Keratinocyte (primary cell): ENCODE measurements at regions not wholly inside any gene's neighbourhood (a gene's known extent, or its start where the extent isn't known, plus 50 kb on each side); places are given as distances from the start of the nearest gene placed in this dataset.

ENCODE experiments used
- DNase-seq: peaks from one replicate; pipeline ENCODE4 v3.0.0-alpha.2; 2011; ENCODE audit warnings: low read depth, missing footprints, low spot score
- FAIRE-seq: peaks from 2 replicates; lab custom pipeline; 2011; peaks lifted over from hg19 to GRCh38; lab: Jason Lieb, UNC
- H2AFZ ChIP-seq: 2 replicates; pipeline ENCODE4 v1.6.0; 2012; ENCODE audit warnings: low read length, control low read depth, inconsistent platforms; ENCODE audit not compliant: control insufficient read depth
- H3K27ac ChIP-seq: 2 replicates; pipeline ENCODE4 v1.5.1; 2011; ENCODE audit warnings: low read length; ENCODE audit not compliant: control insufficient read depth, insufficient read depth
- H3K27me3 ChIP-seq: 3 replicates; pipeline ENCODE4 v1.6.0; 2011; ENCODE audit warnings: low read length; ENCODE audit not compliant: control insufficient read depth, insufficient read depth; ENCODE audit errors: extremely low read depth
- H3K36me3 ChIP-seq, 2 experiments: 2 replicates in 1 of 2; 3 replicates in 1 of 2; pipeline ENCODE4 v1.5.1; 2011; ENCODE audit warnings: low read length in 2 of 2, mild to moderate bottlenecking in 1 of 2; ENCODE audit not compliant: control insufficient read depth in 2 of 2, insufficient read depth in 2 of 2; ENCODE audit errors: extremely low read depth in 1 of 2
- H3K4me1 ChIP-seq: 3 replicates; pipeline ENCODE4 v1.5.1; 2011; ENCODE audit warnings: low read length; ENCODE audit not compliant: control insufficient read depth, insufficient read depth; ENCODE audit errors: extremely low read depth
- H3K4me2 ChIP-seq: 3 replicates; pipeline ENCODE4 v1.6.0; 2011; ENCODE audit warnings: low read depth, low read length; ENCODE audit not compliant: control insufficient read depth, insufficient read depth; ENCODE audit errors: extremely low read depth
- H3K4me3 ChIP-seq, 3 experiments: fragments of 200-600 bp in 1 of 3; sonication (generic) in 1 of 3; 2 replicates in 2 of 3; 3 replicates in 1 of 3; pipeline ENCODE4 v1.5.1; 2011 to 2016; ENCODE audit warnings: low read length in 3 of 3, mild to moderate bottlenecking in 3 of 3, control low read depth in 2 of 3, inconsistent platforms in 1 of 3, low read depth in 1 of 3, mixed read lengths in 1 of 3, mixed run types in 1 of 3, moderate library complexity in 1 of 3; ENCODE audit not compliant: control insufficient read depth in 2 of 3, insufficient read depth in 2 of 3; ENCODE audit errors: extremely low read depth in 1 of 3
- H3K79me2 ChIP-seq: 2 replicates; pipeline ENCODE4 v1.6.0; 2012; ENCODE audit warnings: low read length; ENCODE audit not compliant: control insufficient read depth, insufficient read depth
- H3K9ac ChIP-seq: 3 replicates; pipeline ENCODE4 v1.6.0; 2011; ENCODE audit warnings: low read length; ENCODE audit not compliant: control insufficient read depth, insufficient read depth; ENCODE audit errors: extremely low read depth
- H3K9me1 ChIP-seq: 3 replicates; pipeline ENCODE4 v1.6.0; 2011; ENCODE audit warnings: low read length; ENCODE audit not compliant: control insufficient read depth, insufficient read depth; ENCODE audit errors: extremely low read depth
- H3K9me3 ChIP-seq: 2 replicates; pipeline ENCODE4 v1.5.1; 2012; ENCODE audit warnings: low read depth, low read length; ENCODE audit not compliant: control insufficient read depth
- H4K20me1 ChIP-seq: 3 replicates; pipeline ENCODE4 v1.6.0; 2011; ENCODE audit warnings: low read length; ENCODE audit not compliant: control insufficient read depth, insufficient read depth; ENCODE audit errors: extremely low read depth
- EZH2 ChIP-seq: IDR thresholded peaks from one replicate; pipeline ENCODE4 v1.6.1; 2012; ENCODE audit warnings: inconsistent platforms, mild to moderate bottlenecking, low read length, moderate library complexity
- dilution Hi-C: fragments of 300-500 bp; cut with MboI; formaldehyde crosslinking; loops from one replicate; pipeline ENCODE4 v1.7.0; 2020; ENCODE audit warnings: low sequenced_read_pairs; ENCODE audit not compliant: extremely low pct_ligation_motif_present
- TF ChIP-seq, protein P1 (sequence below), 3 experiments: IDR thresholded peaks in 1 of 3; conservative IDR thresholded peaks in 1 of 3; optimal IDR thresholded peaks in 1 of 3; 2 replicates in 2 of 3; 3 replicates in 1 of 3; pipeline versions ENCODE3 to v1.5.1; 2011; ENCODE audit warnings: low read length in 3 of 3, mild to moderate bottlenecking in 3 of 3, moderate library complexity in 2 of 3, control low read depth in 1 of 3, inconsistent platforms in 1 of 3; ENCODE audit not compliant: insufficient read depth in 2 of 3; ENCODE audit errors: extremely low read depth in 1 of 3

DNA sequence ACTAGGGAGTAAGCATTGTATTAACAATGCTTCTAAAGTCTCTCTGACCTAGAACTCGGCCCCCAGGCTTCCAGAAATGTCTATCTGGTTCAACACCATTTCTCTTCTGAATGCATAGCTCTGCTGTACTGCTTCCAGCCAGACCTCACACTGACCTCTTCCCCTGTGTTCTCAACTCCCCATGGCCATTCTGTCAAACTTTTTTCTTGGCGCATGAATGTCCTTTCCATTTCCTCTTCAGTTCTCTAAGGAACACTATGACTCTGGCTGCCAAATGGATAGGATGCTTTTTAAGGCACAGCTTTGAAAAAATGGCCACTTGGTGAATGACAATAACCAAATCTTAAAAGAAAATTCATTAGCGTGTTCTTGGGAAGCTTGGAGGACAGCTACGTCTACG, 425.8 kb downstream of the ETV1 start:
- Histone ChIP-seq H2AFZ (no peak overlapping the region), H3K4me3 (no peak overlapping the region), H3K9me3 (no peaks in the 10 kb centered on the region), H3K79me2 (no peaks in the 10 kb centered on the region), H3K4me1 (no peaks in the 10 kb centered on the region), H3K27me3 (no peaks in the 10 kb centered on the region), H3K9ac (no peak overlapping the region), H3K27ac (no peak overlapping the region), H3K36me3 (no peaks in the 10 kb centered on the region), H4K20me1 (no peaks in the 10 kb centered on the region), H3K9me1 (no peaks in the 10 kb centered on the region), H3K4me2 (no peak overlapping the region)
- TF ChIP-seq, protein P1, sequence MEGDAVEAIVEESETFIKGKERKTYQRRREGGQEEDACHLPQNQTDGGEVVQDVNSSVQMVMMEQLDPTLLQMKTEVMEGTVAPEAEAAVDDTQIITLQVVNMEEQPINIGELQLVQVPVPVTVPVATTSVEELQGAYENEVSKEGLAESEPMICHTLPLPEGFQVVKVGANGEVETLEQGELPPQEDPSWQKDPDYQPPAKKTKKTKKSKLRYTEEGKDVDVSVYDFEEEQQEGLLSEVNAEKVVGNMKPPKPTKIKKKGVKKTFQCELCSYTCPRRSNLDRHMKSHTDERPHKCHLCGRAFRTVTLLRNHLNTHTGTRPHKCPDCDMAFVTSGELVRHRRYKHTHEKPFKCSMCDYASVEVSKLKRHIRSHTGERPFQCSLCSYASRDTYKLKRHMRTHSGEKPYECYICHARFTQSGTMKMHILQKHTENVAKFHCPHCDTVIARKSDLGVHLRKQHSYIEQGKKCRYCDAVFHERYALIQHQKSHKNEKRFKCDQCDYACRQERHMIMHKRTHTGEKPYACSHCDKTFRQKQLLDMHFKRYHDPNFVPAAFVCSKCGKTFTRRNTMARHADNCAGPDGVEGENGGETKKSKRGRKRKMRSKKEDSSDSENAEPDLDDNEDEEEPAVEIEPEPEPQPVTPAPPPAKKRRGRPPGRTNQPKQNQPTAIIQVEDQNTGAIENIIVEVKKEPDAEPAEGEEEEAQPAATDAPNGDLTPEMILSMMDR (optimal IDR thresholded peaks at IDR 0.05 in 1 of 3, IDR thresholded peaks at IDR 0.05 in 1 of 3, conservative IDR thresholded peaks at IDR 0.05 in 1 of 3; ENCODE audit: extremely low read depth in 1 of 3, insufficient read depth in 2 of 3, low read length in 3 of 3) = no peak
- TF ChIP-seq EZH2 = no peak
- no peak for FAIRE-seq
- dilution Hi-C loops = no loop called here
- no peak for DNase-seq

DNA sequence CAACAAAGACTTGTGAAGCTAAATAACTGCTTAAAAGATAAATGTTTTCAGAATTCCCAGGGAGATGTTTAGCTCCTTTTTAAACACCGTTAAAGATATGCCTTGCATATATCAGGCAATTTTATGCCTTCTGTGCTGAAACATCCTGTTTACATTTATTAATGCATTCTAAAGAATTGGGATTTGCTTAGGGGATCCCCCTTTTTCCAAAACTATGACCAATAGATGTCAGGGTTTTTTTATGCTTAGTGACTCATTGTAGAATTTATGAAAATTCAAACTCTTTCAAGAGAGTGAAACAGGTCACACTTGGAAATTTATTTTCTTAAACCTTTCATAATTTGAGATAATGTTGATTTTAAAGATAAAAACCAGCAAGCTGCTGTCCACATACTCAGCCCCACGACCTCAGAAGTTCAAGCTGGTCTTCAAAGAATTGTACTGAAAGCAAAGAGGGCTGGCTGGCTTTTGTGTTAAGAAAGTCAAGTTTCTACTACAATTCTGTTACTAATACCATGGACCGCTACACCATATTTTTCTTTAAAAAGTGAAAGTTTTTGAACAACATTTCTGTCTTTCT, 411.8 kb downstream of the ETV1 start:
- no peak overlapping the region for H2AFZ ChIP-seq
- no peak overlapping the region for H3K9ac ChIP-seq
- H3K9me3 ChIP-seq = no peaks in the 10 kb centered on the region
- FAIRE-seq (no peak), DNase-seq (no peak)
- no peaks in the 10 kb centered on the region for H3K9me1 ChIP-seq
- H3K27ac ChIP-seq = no peak overlapping the region
- H3K4me3 ChIP-seq = no peak overlapping the region
- no peaks in the 10 kb centered on the region for H3K27me3 ChIP-seq
- H3K4me1 ChIP-seq = no peaks in the 10 kb centered on the region
- H3K36me3 ChIP-seq = no peaks in the 10 kb centered on the region
- dilution Hi-C loops = no loop called here
- H3K79me2 ChIP-seq = no peaks in the 10 kb centered on the region
- no peak overlapping the region for H3K4me2 ChIP-seq
- H4K20me1 ChIP-seq = no peaks in the 10 kb centered on the region
- no peak for TF ChIP-seq EZH2
- TF ChIP-seq, protein P1 (optimal IDR thresholded peaks at IDR 0.05 in 1 of 3, IDR thresholded peaks at IDR 0.05 in 1 of 3, conservative IDR thresholded peaks at IDR 0.05 in 1 of 3; ENCODE audit: extremely low read depth in 1 of 3, insufficient read depth in 2 of 3, low read length in 3 of 3) = no peak
